ENCODE measurements at regions not wholly inside any gene's neighbourhood (a gene's known extent, or its start where the extent isn't known, plus 50 kb on each side); places are given as distances from the start of the nearest gene placed in this dataset.

DNA sequence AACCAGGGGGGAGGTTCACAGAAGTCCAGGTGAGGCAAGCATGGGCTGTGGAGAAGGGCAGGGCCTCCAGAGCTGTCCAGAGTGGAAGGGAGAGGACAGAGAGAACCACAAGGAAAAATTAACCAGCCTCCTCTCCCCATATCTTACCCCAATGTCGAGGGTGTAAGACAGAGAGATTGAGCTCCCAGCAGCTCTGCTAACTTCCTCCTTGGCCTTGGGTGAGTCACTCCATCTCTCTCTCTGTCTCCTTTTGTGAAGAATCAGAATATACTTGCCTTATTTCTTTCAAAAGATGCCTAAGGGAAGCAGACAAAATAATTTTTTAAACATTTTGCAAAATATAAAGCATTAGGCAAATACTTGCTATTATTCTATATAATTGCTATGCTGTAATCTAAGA is 58.3 kb upstream of the IYD start:
- Histone ChIP-seq H3K4me2 (ENCODE audit: insufficient read depth in 1 of 2, low read depth in 2 of 2, low read length in 2 of 2) (no peak overlapping the region), H2AK5ac (ENCODE audit: low read depth, low read length) (no peak overlapping the region), H3K36me3 (ENCODE audit: control insufficient read depth in 2 of 4, insufficient read depth in 4 of 4, low read length in 3 of 4) (no peaks in the 10 kb centered on the region), H3K4me3 (ENCODE audit: extremely low read depth in 1 of 4, insufficient read depth in 2 of 4, low read depth in 3 of 4, low read length in 4 of 4) (no peak overlapping the region), H3K4ac (replicated peaks; ENCODE audit: insufficient read length, low read depth, low read length) (no peak overlapping the region), H3K27ac (ENCODE audit: low read depth, low read length) (no peak overlapping the region), H3K27me3 (replicated peaks in 1 of 4; ENCODE audit: control insufficient read depth in 3 of 4, extremely low read depth in 1 of 4, insufficient read depth in 3 of 4, low read length in 3 of 4) (no peaks in the 10 kb centered on the region), H2BK12ac (ENCODE audit: low read depth, low read length) (no peak overlapping the region), H2BK15ac (ENCODE audit: low read length) (no peak overlapping the region), H3K56ac (replicated peaks; ENCODE audit: insufficient read length, low read depth, low read length) (no peak overlapping the region), H2BK20ac (ENCODE audit: low read length) (no peak overlapping the region), H4K91ac (replicated peaks; ENCODE audit: insufficient read length, low read length) (no peak overlapping the region), H3K9ac (replicated peaks in 1 of 4; ENCODE audit: extremely low read depth in 1 of 4, low read depth in 3 of 4, low read length in 3 of 4) (no peak overlapping the region), H2BK120ac (replicated peaks; ENCODE audit: low read depth, low read length) (no peak overlapping the region), H3K9me3 (ENCODE audit: insufficient read depth in 2 of 2, low read depth in 1 of 2, low read length in 1 of 2) (no peaks in the 10 kb centered on the region), H3K79me1 (ENCODE audit: low read depth, low read length) (no peaks in the 10 kb centered on the region), H3K4me1 (replicated peaks in 1 of 4; ENCODE audit: control insufficient read depth in 3 of 4, insufficient read depth in 4 of 4, low read length in 3 of 4) (no peaks in the 10 kb centered on the region), H3K23me2 (ENCODE audit: low read depth, low read length) (no peaks in the 10 kb centered on the region; the same call in 1 of the 2 replicates), H4K20me1 (replicated peaks in 1 of 2; ENCODE audit: control insufficient read depth in 1 of 2, insufficient read depth in 2 of 2, low read length in 2 of 2) (no peaks in the 10 kb centered on the region), H3K23ac (ENCODE audit: insufficient read length) (no peak overlapping the region), H3K14ac (ENCODE audit: insufficient read length) (no peak overlapping the region), H3K79me2 (ENCODE audit: control insufficient read depth in 1 of 2, insufficient read depth in 2 of 2, low read length in 2 of 2) (no peaks in the 10 kb centered on the region), H2AFZ (ENCODE audit: low read length) (no peak overlapping the region), H4K8ac (ENCODE audit: extremely low read depth, insufficient read depth, low read length) (no peak overlapping the region), H3K18ac (ENCODE audit: extremely low read depth, low read length) (no peak overlapping the region), H4K5ac (ENCODE audit: insufficient read length, low read depth, low read length) (no peak overlapping the region), H2BK5ac (ENCODE audit: low read depth, low read length) (no peak overlapping the region)
- CTCF ChIA-PET (ENCODE audit: partially characterized antibody) = interaction anchor here (1.7 kb wide), 1 partner anchor 229 kb away, joined by 4 read pairs; no protein-coding TSS in a partner anchor
- FAIRE-seq = no peak
- WGBS, 2 experiments (ENCODE audit: extremely low coverage in 1 of 2, insufficient coverage in 1 of 2, insufficient read length in 1 of 2, insufficient replicate concordance in 2 of 2, low coverage in 1 of 2, low lambda C conversion rate in 2 of 2, missing lambda C conversion rate in 1 of 2) = 60% methylated on average over 1 of the region's 1 CpG; no CpG with 5 or more reads in 1 of the 2 experiments
- POLR2A ChIA-PET (ENCODE audit: partially characterized antibody) = no interaction called here
- TF ChIP-seq RXRA (IDR thresholded peaks at IDR 0.05; ENCODE audit: insufficient read depth, low read depth, low read length) (no peak), SIRT6 (IDR thresholded peaks at IDR 0.05; ENCODE audit: low read length) (no peak), TAF7 (optimal IDR thresholded peaks at IDR 0.05; ENCODE audit: borderline replicate concordance, low read depth, low read length) (no peak), TEAD4 (IDR thresholded peaks at IDR 0.05; ENCODE audit: low read depth, low read length) (no peak), TCF12 (IDR thresholded peaks at IDR 0.05; ENCODE audit: low read depth, low read length) (no peak), KDM4A (IDR thresholded peaks at IDR 0.05; ENCODE audit: low read depth, low read length, severe bottlenecking) (no peak), SP1 (IDR thresholded peaks at IDR 0.05; ENCODE audit: low read depth, low read length) (no peak)
- TF ChIP-seq, protein P1, sequence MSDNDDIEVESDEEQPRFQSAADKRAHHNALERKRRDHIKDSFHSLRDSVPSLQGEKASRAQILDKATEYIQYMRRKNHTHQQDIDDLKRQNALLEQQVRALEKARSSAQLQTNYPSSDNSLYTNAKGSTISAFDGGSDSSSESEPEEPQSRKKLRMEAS (IDR thresholded peaks at IDR 0.05) = no peak
- DNase-seq (ENCODE audit: low read depth in 1 of 2, low spot score in 2 of 2) = no peak
